DND-41 (cell line): ENCODE measurements at regions not wholly inside any gene's neighbourhood (a gene's known extent, or its start where the extent isn't known, plus 50 kb on each side); places are given as distances from the start of the nearest gene placed in this dataset.
"Not testable (repeated sequence)": the region's sequence is repeated elsewhere in the genome, so short reads cannot be mapped to it uniquely, and the experiment has no call there.

Experiments
- ATAC-seq: fragments of 200-7000 bp; cut with Tn5 transposase; 3 replicates; pipeline ENCODE4 v1.9.1; 2021; ENCODE audit warnings: low read depth; ENCODE audit not compliant: insufficient read depth
- DNase-seq: peaks from one replicate; pipeline ENCODE4 v3.0.0-alpha.2; 2020
- H2AFZ ChIP-seq: 2 replicates; pipeline ENCODE4 v1.6.0; 2012; ENCODE audit warnings: low read depth, low read length
- H3K27ac ChIP-seq: 2 replicates; pipeline ENCODE4 v1.5.1; 2012; ENCODE audit warnings: low read length, inconsistent platforms
- H3K27me3 ChIP-seq: fragments of 200-600 bp; sonication (generic); 2 replicates; pipeline ENCODE4 v1.6.0; 2012; ENCODE audit warnings: low read length, mild to moderate bottlenecking, inconsistent platforms; ENCODE audit not compliant: insufficient read depth, poor library complexity
- H3K36me3 ChIP-seq: 2 replicates; pipeline ENCODE4 v1.5.1; 2012; ENCODE audit warnings: low read length, inconsistent platforms; ENCODE audit not compliant: insufficient read depth
- H3K4me1 ChIP-seq: 2 replicates; pipeline ENCODE4 v1.5.1; 2012; ENCODE audit warnings: mild to moderate bottlenecking, low read length; ENCODE audit not compliant: insufficient read depth
- H3K4me2 ChIP-seq: 2 replicates; pipeline ENCODE4 v1.6.0; 2012; ENCODE audit warnings: mild to moderate bottlenecking, moderate library complexity, low read length, inconsistent platforms; ENCODE audit not compliant: insufficient read depth
- H3K4me3 ChIP-seq, 2 experiments: fragments of 200-600 bp in 1 of 2; shearing (Covaris generic) in 1 of 2; 2 replicates each; pipeline ENCODE4 v1.5.1; 2012 to 2016; ENCODE audit warnings: inconsistent platforms in 2 of 2, low read length in 2 of 2, mild to moderate bottlenecking in 2 of 2, low read depth in 1 of 2, moderate library complexity in 1 of 2
- H3K79me2 ChIP-seq: 2 replicates; pipeline ENCODE4 v1.6.0; 2012; ENCODE audit warnings: low read length, inconsistent platforms; ENCODE audit not compliant: insufficient read depth
- H3K9ac ChIP-seq: 2 replicates; pipeline ENCODE4 v1.6.0; 2012; ENCODE audit warnings: low read depth, mild to moderate bottlenecking, inconsistent platforms, low read length, moderate library complexity
- H3K9me3 ChIP-seq: 2 replicates; pipeline ENCODE4 v1.5.1; 2012; ENCODE audit warnings: low read length, moderate library complexity, mild to moderate bottlenecking, inconsistent platforms; ENCODE audit not compliant: insufficient read depth, severe bottlenecking
- H4K20me1 ChIP-seq: 2 replicates; pipeline ENCODE4 v1.6.0; 2012; ENCODE audit warnings: low read length; ENCODE audit not compliant: insufficient read depth
- EZH2 ChIP-seq: IDR thresholded peaks from 3 replicates; pipeline ENCODE4 v1.6.1; 2012; ENCODE audit warnings: borderline replicate concordance, low read depth, mild to moderate bottlenecking, moderate library complexity, low read length, inconsistent platforms; ENCODE audit not compliant: severe bottlenecking
- TF ChIP-seq, protein P1 (sequence below): IDR thresholded peaks from 2 replicates; pipeline ENCODE4 v1.5.1; 2012; ENCODE audit warnings: borderline replicate concordance, low read length, moderate library complexity, mild to moderate bottlenecking; ENCODE audit not compliant: poor library complexity, severe bottlenecking; ENCODE audit errors: extremely low read depth

DNA sequence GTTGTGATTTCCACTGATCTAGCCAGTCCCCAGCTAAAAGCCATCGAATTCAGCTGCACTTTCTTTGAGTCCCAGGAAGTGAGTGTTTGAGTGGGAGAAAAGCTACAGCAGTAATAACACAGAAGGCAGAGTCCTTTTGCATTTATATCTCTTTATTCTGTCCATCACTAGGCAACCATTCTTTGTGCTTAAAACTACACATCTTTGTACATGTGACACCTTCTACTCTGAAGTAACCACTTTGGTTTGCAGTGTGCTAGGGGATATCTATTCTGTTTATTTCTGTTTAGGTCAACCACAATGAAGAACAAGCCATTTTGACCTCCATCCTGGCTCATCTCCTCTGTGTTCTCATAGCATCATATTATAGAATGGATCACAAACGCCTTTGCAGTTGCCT is 226.0 kb upstream of the SERP2 start:
- Histone ChIP-seq H3K4me3 (no peak overlapping the region), H4K20me1 (no peaks in the 10 kb centered on the region), H3K4me1 (peaks cover 8% of the 10 kb centered on the region), H3K9me3 (no peaks in the 10 kb centered on the region), H3K36me3 (no peaks in the 10 kb centered on the region), H3K4me2 (no peak overlapping the region), H3K27me3 (no peaks in the 10 kb centered on the region), H3K9ac (no peak overlapping the region), H3K27ac (no peak overlapping the region), H3K79me2 (no peaks in the 10 kb centered on the region), H2AFZ (no peak overlapping the region)
- no peak for TF ChIP-seq EZH2
- TF ChIP-seq, protein P1, sequence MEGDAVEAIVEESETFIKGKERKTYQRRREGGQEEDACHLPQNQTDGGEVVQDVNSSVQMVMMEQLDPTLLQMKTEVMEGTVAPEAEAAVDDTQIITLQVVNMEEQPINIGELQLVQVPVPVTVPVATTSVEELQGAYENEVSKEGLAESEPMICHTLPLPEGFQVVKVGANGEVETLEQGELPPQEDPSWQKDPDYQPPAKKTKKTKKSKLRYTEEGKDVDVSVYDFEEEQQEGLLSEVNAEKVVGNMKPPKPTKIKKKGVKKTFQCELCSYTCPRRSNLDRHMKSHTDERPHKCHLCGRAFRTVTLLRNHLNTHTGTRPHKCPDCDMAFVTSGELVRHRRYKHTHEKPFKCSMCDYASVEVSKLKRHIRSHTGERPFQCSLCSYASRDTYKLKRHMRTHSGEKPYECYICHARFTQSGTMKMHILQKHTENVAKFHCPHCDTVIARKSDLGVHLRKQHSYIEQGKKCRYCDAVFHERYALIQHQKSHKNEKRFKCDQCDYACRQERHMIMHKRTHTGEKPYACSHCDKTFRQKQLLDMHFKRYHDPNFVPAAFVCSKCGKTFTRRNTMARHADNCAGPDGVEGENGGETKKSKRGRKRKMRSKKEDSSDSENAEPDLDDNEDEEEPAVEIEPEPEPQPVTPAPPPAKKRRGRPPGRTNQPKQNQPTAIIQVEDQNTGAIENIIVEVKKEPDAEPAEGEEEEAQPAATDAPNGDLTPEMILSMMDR, result no peak
- DNase-seq, result no peak
- no peak for ATAC-seq

DNA sequence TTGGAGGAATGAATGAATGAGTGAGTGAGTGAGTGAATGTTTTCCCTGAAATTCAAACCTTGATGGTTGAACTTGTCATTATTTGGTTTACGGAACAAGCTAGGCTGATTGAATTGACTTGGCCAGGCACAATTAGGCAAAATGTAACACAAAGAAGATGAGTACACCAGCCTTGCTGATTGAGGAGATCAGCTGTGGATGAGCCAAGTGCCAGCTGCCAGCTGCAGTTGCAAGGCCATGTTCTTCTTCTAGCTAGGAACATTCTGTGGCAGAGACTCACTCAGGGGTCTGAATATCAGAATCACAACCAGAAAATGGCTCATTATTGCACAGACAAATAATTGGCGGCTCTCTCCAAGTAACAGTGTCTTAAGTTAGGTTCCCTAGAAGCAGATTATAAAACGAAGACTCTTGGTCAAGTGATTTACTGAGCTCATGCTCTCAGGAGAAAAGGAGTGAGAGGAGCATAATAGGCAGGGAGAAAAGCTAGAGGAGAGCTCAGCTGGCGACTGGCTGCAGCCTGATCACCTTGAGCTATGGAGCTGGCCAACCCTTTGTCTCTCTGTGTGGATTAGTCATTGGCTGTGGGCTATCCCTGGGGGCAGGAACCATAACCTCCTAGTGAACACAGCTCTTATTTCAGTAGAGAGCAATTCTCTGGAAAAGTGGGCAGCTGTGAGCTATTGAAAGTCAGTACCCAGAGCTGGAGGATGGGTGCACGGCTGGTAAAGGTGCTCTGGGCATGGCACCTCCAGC is 225.3 kb upstream of the SERP2 start:
- Histone ChIP-seq H3K36me3 (no peaks in the 10 kb centered on the region), H3K4me2 (no peak overlapping the region), H3K9me3 (no peaks in the 10 kb centered on the region), H4K20me1 (no peaks in the 10 kb centered on the region), H3K27me3 (no peaks in the 10 kb centered on the region), H3K4me3 (no peak overlapping the region), H3K9ac (no peak overlapping the region), H3K27ac (no peak overlapping the region), H3K4me1 (peaks cover 1% of the 10 kb centered on the region; the same call in 1 of the 2 replicates), H3K79me2 (no peaks in the 10 kb centered on the region), H2AFZ (no peak overlapping the region)
- DNase-seq (no peak), ATAC-seq (no peak)
- TF ChIP-seq, protein P1, result no peak
- TF ChIP-seq EZH2, result no peak

DNA sequence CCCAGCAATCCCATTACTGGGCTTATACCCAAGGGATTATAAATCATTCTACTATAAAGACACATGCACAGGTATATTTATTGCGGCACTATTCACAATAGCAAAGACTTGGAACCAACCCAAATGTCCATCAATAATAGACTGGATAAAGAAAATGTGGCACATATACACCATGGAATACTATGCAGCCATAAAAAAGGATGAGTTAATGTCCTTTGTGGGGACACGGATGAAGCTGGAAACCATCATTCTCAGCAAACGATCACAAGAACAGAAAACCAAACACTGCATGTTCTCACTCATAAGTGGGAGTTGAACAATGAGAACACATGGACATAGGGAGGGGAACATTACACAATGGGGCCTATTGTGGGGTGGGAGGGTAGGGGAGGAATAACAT is 224.4 kb upstream of the SERP2 start:
- H3K4me3 ChIP-seq, H3K27ac ChIP-seq, H2AFZ ChIP-seq, H3K36me3 ChIP-seq, H3K9me3 ChIP-seq, H3K27me3 ChIP-seq, H3K4me2 ChIP-seq, ATAC-seq, H3K9ac ChIP-seq, DNase-seq, H3K79me2 ChIP-seq, H3K4me1 ChIP-seq, H4K20me1 ChIP-seq: not testable (repeated sequence)

DNA sequence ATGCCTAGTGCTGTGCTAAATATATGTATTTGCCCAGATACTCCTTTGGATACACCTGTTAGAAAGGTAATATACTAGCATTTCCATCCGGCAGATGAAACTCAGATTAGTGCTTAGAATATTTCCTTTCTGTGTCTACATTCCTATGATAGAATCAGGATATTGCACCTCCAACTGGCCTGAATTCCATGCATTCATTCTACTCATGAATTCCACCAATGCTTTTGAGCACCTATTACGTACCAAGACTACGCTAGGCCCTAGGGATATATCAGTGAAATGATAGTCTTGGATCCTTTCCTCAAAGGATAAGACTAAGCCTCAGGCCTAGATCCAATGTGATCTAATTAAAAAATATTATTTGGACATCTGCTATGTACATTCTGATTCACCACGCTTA is 223.8 kb upstream of the SERP2 start:
- no peaks in the 10 kb centered on the region for H4K20me1 ChIP-seq
- H3K4me2 ChIP-seq, result no peak overlapping the region
- no peak overlapping the region for H3K4me3 ChIP-seq
- TF ChIP-seq EZH2, result no peak
- TF ChIP-seq, protein P1, result no peak
- H2AFZ ChIP-seq, result no peak overlapping the region
- H3K36me3 ChIP-seq, result no peaks in the 10 kb centered on the region
- no peak for ATAC-seq
- H3K79me2 ChIP-seq, result no peaks in the 10 kb centered on the region
- no peaks in the 10 kb centered on the region for H3K9me3 ChIP-seq
- no peaks in the 10 kb centered on the region for H3K27me3 ChIP-seq
- DNase-seq, result no peak
- no peak overlapping the region for H3K27ac ChIP-seq
- H3K9ac ChIP-seq, result no peak overlapping the region
- no peaks in the 10 kb centered on the region for H3K4me1 ChIP-seq
